G401 (cell line): ENCODE measurements at regions not wholly inside any gene's neighbourhood (a gene's known extent, or its start where the extent isn't known, plus 50 kb on each side); places are given as distances from the start of the nearest gene placed in this dataset.

Experiments
- DNase-seq: peaks from one replicate; pipeline ENCODE4 v3.0.0-alpha.2; 2015; ENCODE audit warnings: low spot score
- in situ Hi-C: cut with HindIII; loops from 2 replicates; pipeline ENCODE4 v1.10.0; 2016; ENCODE audit warnings: low sequenced_read_pairs, mixed read lengths

- in situ Hi-C loops: no loop called here
- no peak for DNase-seq
These were observed 137.8 kb downstream of the ENGASE start for GRCh38 chr17:79212149-79213087.

- in situ Hi-C loops: no loop called here
- DNase-seq: peak; percentile 86
These were observed 136.6 kb downstream of the ENGASE start for GRCh38 chr17:79211061-79211770.

- DNase-seq: no peak
- in situ Hi-C loops: no loop called here
These were observed 136.0 kb downstream of the ENGASE start for GRCh38 chr17:79210638-79211037.

GRCh38 chr17:79207960-79208359 lies 133.3 kb downstream of the ENGASE start:
- in situ Hi-C loops: no loop called here
- DNase-seq: peak; percentile 65

- in situ Hi-C loops: no loop called here
- no peak for DNase-seq
These were observed 131.1 kb downstream of the ENGASE start for GRCh38 chr17:79205688-79206205.

- in situ Hi-C loops: no loop called here
- DNase-seq: no peak
These were observed 129.6 kb downstream of the ENGASE start for GRCh38 chr17:79204261-79204660.

- in situ Hi-C loops: no loop called here
- no peak for DNase-seq
These were observed 129.0 kb downstream of the ENGASE start for GRCh38 chr17:79203657-79204056.

GRCh38 chr17:79203016-79203415 lies 128.4 kb downstream of the ENGASE start:
- in situ Hi-C loops: no loop called here
- DNase-seq: no peak

- in situ Hi-C loops: no loop called here
These were observed 127.9 kb downstream of the ENGASE start for GRCh38 chr17:79202480-79202879.

GRCh38 chr17:79201536-79202227 lies 127.1 kb downstream of the ENGASE start:
- DNase-seq: no peak
- in situ Hi-C loops: no loop called here

More at GRCh38 chr17:79202480-79202879, 127.9 kb downstream of the ENGASE start:
- no peak for DNase-seq

GRCh38 chr17:79201119-79201518 lies 126.5 kb downstream of the ENGASE start:
- in situ Hi-C loops: no loop called here
- DNase-seq: no peak

GRCh38 chr17:79196913-79197312 lies 122.3 kb downstream of the ENGASE start:
- in situ Hi-C loops: no loop called here
- DNase-seq: no peak

- in situ Hi-C loops: no loop called here
- DNase-seq: no peak
These were observed 118.1 kb downstream of the ENGASE start for GRCh38 chr17:79192503-79193351.

- in situ Hi-C loops: no loop called here
- no peak for DNase-seq
These were observed 116.8 kb downstream of the ENGASE start for GRCh38 chr17:79191270-79191934.

- in situ Hi-C loops: no loop called here
- DNase-seq: no peak
These were observed 114.7 kb downstream of the ENGASE start for GRCh38 chr17:79189305-79189704.

GRCh38 chr17:79188685-79189084 lies 114.1 kb downstream of the ENGASE start:
- DNase-seq: no peak
- in situ Hi-C loops: no loop called here

- DNase-seq: no peak
- in situ Hi-C loops: no loop called here
These were observed 113.4 kb downstream of the ENGASE start for GRCh38 chr17:79188048-79188447.

GRCh38 chr17:79187186-79187585 lies 112.6 kb downstream of the ENGASE start:
- no peak for DNase-seq
- in situ Hi-C loops: no loop called here
